ENCODE measurements at regions not wholly inside any gene's neighbourhood (a gene's known extent, or its start where the extent isn't known, plus 50 kb on each side); places are given as distances from the start of the nearest gene placed in this dataset.

- TF ChIP-seq CTCF (IDR thresholded peaks at IDR 0.05; ENCODE audit: low read depth, low read length, missing input control) (no peak), TAF1 (conservative IDR thresholded peaks at IDR 0.05) (no peak), REST (IDR thresholded peaks at IDR 0.05) (no peak), MAX (IDR thresholded peaks at IDR 0.05) (no peak), RAD21 (IDR thresholded peaks at IDR 0.05) (no peak), JUND (IDR thresholded peaks at IDR 0.05) (no peak), SP1 (IDR thresholded peaks at IDR 0.05) (no peak)
Observed at GRCh38 chr10:28946479-28946878, 269.2 kb downstream of the BAMBI start.
